COLO668 (cell line): ENCODE measurements at regions not wholly inside any gene's neighbourhood (a gene's known extent, or its start where the extent isn't known, plus 50 kb on each side); places are given as distances from the start of the nearest gene placed in this dataset.
"Not testable (repeated sequence)": the region's sequence is repeated elsewhere in the genome, so short reads cannot be mapped to it uniquely, and the experiment has no call there.

Experiments
- DNase-seq: peaks from one replicate; lab custom pipeline; 2025; ENCODE audit not compliant: unreplicated experiment; lab: John Stamatoyannopoulos, UW

- no peak for DNase-seq
Observed at GRCh38 chr6:54559136-54559535, 250.9 kb downstream of the TINAG start.

GRCh38 chr6:54564188-54564587, 255.9 kb downstream of the TINAG start:
- DNase-seq, result not testable (repeated sequence)

GRCh38 chr6:54574671-54575070, 266.4 kb downstream of the TINAG start:
- DNase-seq, result no peak

DNA sequence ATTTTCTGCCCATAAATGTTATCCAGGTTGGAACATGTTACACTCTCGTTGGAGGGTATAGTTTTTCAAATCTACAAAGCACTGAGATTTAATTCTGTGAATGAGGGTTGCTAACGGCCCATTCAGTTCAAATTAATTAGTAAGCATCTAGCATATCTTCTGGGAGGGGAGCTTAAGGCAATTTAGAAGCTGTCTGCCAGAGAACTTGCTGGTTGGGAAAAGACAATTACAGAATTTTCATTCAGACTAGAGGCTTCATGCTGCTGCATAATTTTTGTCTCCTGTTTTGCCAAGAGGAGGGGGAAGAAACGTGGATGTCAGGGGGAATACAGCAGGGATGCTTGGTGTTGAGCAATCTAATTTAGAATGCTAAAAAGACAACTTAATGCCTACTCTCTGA, 268.3 kb upstream of the FAM83B start:
- no peak for DNase-seq

DNA sequence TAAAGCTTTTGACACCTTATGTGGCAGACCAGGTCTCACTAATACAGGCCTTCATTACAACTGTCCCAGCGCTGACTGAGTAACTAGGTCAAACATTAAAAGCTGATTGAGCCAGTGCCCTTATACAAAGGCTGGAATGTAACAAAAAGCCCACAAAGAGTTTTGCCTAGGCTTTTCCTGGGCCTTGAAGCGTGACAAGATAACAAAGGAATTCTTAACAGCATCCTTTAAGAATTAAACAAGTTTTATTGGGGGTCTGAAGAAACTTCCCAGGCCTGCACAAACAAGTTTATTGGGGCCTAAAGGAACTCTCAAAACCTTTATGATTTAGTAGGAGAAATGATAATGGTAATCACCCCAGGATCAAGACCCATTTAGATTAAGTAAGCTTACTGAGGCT, 267.6 kb upstream of the FAM83B start:
- DNase-seq, result no peak

- no peak for DNase-seq
Observed at GRCh38 chr6:54586251-54586650, 260.3 kb upstream of the FAM83B start.

GRCh38 chr6:54587277-54587676, 259.3 kb upstream of the FAM83B start:
- DNase-seq, result no peak

DNA sequence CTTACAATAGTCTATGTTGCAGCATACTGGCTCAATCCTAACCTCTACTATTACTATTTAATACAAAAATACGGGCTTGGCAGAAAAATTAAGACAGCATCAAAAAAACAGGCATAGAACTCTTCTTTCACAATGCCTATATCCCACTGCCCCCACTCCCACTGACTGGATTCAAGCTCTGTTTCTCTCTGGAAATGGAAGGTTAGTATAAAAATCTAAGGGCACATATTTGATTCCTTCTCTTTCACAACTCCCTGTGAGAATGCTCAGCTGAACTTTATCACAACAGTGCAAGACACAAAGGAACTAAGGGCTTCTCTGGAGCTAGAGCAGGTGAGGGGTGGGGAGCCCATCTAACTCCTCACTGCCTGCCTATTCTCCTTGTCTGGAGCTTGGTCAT, 258.4 kb upstream of the FAM83B start:
- no peak for DNase-seq

DNA sequence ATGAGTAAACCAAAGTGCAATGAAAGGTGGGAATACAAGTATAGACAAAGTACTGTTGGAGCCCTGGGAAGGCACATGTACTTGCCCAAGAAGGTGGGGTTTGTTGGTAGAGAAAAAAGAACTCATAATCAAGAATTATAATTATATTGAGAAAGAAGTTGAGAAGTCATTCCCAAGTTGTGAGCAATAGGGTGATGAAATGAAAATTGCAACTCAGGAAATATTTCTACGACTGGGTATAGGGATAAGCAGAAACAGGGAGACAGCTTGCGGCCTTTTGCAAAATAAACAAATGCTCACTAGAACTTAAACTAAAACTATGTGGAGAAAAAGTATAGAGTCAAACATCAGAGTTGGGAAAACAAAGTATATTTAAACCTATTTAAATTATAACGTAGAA, 250.7 kb upstream of the FAM83B start:
- no peak for DNase-seq

DNA sequence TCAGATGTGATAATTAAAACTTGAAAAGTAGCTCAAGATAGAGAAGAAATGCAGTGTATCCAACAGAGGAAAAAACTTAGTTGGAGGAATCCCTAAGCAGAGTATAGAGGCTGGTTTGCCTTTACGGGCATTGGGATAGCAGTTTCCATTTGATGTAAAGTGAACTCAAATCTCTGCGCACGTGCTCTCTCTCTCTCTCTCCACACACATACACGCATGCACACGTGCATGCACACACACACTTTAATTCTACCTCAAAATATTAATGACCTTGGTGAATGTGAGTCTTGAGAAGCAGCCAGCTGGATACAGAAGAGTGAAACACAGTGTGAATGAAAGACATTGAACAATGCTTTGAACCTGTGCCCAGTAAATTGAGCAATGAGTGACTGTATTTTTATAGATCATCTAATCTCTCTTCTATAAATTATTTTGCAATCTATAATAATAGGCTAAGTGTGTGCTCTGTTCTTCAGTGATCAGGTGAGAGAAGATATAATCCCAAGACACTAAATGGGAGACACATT, 247.7 kb upstream of the FAM83B start:
- DNase-seq, result no peak

DNA sequence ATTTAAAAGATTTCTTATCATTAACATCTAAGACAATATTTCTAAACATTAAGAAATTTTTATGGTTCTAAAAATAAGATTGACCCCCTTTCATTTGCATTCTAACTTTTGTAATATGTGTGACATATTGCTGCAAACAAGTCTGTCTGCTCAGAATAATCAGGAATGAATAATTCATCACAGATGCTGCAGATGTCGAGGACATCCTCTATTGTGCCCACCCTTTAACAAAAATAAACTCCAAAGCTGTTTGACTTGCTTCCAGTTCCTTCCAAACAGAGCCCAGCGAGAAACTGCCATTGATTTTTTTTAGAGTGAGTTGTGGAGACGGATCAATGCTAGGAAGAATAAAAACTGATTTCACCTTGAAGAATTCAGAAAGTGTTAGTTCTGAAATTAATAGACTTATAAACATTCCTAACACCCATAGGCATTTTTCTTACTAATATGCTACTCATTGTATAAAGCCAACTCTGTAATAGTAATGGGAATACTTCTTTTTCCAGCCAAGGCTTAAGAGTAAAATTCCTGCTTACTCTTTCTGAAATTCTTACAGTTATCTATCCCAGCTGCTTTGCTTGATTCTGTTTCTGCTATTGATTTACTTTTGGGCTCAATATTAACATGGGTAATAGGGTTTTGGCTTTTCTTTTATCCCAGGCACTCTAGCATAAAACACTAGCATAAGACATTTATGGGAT, 244.8 kb upstream of the FAM83B start:
- no peak for DNase-seq

GRCh38 chr6:54602591-54602990, 244.0 kb upstream of the FAM83B start:
- DNase-seq, result no peak

GRCh38 chr6:54609981-54610380, 236.6 kb upstream of the FAM83B start:
- DNase-seq, result no peak

DNA sequence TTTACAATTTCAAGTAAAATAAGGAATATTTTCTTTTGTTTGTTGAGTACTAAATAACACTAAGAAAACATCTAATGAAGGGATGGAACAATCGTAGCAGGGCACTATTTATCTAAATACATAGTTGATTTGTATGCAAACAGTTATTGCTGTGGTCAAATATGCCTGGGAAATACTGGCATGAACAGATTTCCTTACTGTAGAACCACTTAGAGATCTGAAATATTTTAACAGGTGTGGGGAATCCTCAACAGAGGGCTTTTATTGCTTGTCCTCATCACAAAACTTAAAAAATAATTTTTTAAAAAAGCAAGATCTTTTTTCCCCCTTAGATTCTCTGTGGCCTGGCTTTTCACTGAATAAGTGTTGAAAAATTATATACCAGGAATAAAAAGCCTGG, 233.0 kb upstream of the FAM83B start:
- DNase-seq, result no peak

GRCh38 chr6:54614499-54615195, 231.9 kb upstream of the FAM83B start:
- no peak for DNase-seq

- no peak for DNase-seq
Observed at GRCh38 chr6:54617730-54618129, 228.8 kb upstream of the FAM83B start.

- DNase-seq, result no peak
Observed at GRCh38 chr6:54618572-54618971, 228.0 kb upstream of the FAM83B start.

DNA sequence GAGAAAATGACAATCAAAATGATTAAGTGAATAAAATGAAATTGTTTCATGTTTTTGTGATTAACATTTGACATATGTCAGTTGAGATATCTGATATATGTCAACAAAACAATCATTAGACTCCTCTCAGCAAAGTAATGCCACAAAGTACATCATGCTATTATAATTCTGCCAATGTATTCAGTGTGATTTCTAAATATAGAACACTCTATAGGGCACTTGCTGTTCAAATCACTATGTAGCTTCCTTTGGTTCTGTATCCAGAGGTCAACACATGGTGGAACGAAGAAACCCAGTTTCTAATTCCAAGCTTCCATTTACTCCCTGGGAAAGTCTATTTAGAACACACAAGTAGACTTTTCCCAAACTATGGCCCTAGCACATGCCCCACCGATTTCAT, 227.5 kb upstream of the FAM83B start:
- no peak for DNase-seq

- no peak for DNase-seq
Observed at GRCh38 chr6:54621285-54621684, 225.3 kb upstream of the FAM83B start.

DNA sequence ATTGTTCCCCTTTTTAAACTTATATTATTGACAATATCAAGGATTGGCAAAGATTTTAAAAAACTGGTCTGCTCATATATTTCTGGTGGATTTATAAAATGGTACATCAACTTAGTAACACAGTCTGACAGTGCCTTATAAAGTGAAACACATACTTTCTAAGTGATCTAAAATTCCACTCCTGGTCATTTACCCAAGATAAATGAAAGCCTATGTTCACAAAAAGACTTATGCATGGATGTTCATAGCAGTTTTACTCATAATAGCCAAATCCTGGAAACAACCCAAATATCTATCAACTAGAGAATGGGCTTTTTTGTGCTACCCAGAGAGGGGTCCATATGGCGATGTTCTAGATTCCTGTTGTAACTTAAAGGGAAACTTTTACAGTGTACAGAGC, 222.4 kb upstream of the FAM83B start:
- no peak for DNase-seq

GRCh38 chr6:54624779-54625178, 221.8 kb upstream of the FAM83B start:
- DNase-seq, result no peak

- no peak for DNase-seq
Observed at GRCh38 chr6:54629131-54629530, 217.4 kb upstream of the FAM83B start.
